ENCODE measurements at regions not wholly inside any gene's neighbourhood (a gene's known extent, or its start where the extent isn't known, plus 50 kb on each side); places are given as distances from the start of the nearest gene placed in this dataset.

DNA sequence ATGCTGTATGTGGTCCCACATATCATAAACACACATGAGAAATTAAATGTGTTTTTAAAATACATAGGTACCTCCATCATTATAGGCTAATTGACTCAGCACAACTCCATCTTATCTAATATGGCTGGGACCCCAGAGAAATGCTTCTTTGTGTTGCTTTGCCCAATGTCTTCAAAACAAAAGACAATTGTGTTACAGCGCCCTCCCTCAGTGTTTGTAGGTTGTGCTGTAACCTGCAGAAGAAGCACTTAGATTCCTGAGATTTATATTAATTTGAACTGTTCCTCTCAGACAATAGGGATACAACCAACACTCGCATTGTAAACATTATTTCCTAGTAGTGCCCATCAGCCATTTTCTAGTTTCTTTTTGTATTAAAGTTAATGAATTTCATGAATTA lies 303.4 kb downstream of the MZT1 start:
- Mint-ChIP-seq H3K27me3 (ENCODE audit: low read depth in 3 of 3) (no peaks in the 10 kb centered on the region), H3K4me1 (no peaks in the 10 kb centered on the region), H3K4me3 (no peak overlapping the region), H3K9me3 (peaks cover 0 to 4% (median 0%) of the 10 kb centered on the region in 7 donors), H3K27ac (no peak overlapping the region), H3K36me3 (no peaks in the 10 kb centered on the region)
- H3K9me3 ChIP-seq (replicated peaks in 1 of 2; ENCODE audit: control insufficient read depth in 1 of 2, insufficient read depth in 1 of 2, low read length in 2 of 2): no peaks in the 10 kb centered on the region
- H3K4me2 ChIP-seq (replicated peaks; ENCODE audit: extremely low read depth, low read length, poor library complexity, severe bottlenecking): no peak overlapping the region
- no peak overlapping the region for H2AFZ ChIP-seq (ENCODE audit: insufficient read depth, low read depth, low read length, poor library complexity, severe bottlenecking)
- intact Hi-C loops (cut with micrococcal nuclease): no loop called here
- TF ChIP-seq, protein P1, sequence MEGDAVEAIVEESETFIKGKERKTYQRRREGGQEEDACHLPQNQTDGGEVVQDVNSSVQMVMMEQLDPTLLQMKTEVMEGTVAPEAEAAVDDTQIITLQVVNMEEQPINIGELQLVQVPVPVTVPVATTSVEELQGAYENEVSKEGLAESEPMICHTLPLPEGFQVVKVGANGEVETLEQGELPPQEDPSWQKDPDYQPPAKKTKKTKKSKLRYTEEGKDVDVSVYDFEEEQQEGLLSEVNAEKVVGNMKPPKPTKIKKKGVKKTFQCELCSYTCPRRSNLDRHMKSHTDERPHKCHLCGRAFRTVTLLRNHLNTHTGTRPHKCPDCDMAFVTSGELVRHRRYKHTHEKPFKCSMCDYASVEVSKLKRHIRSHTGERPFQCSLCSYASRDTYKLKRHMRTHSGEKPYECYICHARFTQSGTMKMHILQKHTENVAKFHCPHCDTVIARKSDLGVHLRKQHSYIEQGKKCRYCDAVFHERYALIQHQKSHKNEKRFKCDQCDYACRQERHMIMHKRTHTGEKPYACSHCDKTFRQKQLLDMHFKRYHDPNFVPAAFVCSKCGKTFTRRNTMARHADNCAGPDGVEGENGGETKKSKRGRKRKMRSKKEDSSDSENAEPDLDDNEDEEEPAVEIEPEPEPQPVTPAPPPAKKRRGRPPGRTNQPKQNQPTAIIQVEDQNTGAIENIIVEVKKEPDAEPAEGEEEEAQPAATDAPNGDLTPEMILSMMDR (IDR thresholded peaks at IDR 0.05): no peak
- no peak for DNase-seq
- no peaks in the 10 kb centered on the region for H3K27me3 ChIP-seq (ENCODE audit: control insufficient read depth in 2 of 2, insufficient read depth in 2 of 2, low read length in 2 of 2)
- no peak overlapping the region for H3K27ac ChIP-seq (ENCODE audit: low read depth in 1 of 2, low read length in 2 of 2)
- no peak overlapping the region for H3K4me3 ChIP-seq (replicated peaks in 1 of 3; ENCODE audit: low read depth in 2 of 3, low read length in 3 of 3)
- H3K4me1 ChIP-seq (ENCODE audit: control insufficient read depth in 1 of 2, insufficient read depth in 2 of 2, low read length in 2 of 2): no peaks in the 10 kb centered on the region
- no peaks in the 10 kb centered on the region for H3K36me3 ChIP-seq (replicated peaks in 1 of 2; ENCODE audit: control insufficient read depth in 1 of 2, insufficient read depth in 2 of 2, low read length in 2 of 2)
- H3K9ac ChIP-seq (ENCODE audit: insufficient read depth, low read length, poor library complexity, severe bottlenecking): no peak overlapping the region
- no peaks in the 10 kb centered on the region for H3K79me2 ChIP-seq (ENCODE audit: insufficient read depth, low read length)
- no CpG with 5 or more reads among the region's 2 CpGs for WGBS (ENCODE audit: insufficient coverage)
- H4K20me1 ChIP-seq (ENCODE audit: insufficient read depth, low read length): no peaks in the 10 kb centered on the region

DNA sequence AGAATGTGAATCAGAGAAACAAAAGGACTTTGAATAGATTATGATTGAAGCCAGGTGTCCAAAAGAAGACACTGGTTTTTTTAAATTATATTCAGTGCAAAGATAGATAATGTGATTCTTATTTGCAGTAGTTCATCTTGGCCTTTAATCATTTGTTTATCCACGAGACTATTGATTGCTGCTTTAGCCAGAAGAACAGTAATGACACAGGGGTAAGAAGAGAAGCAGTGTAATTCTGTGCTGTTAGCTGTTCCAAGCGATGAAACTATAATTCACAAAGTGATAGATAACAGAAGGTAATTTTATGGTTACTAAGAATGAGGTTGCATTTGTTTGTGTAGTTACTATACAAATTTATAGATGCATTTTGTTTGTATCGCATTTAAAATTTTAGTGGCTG lies 311.6 kb downstream of the MZT1 start:
- Mint-ChIP-seq H3K27ac (no peak overlapping the region), H3K4me3 (no peak overlapping the region), H3K4me1 (no peaks in the 10 kb centered on the region), H3K9me3 (peaks cover 0 to 3% (median 2%) of the 10 kb centered on the region in 7 donors), H3K27me3 (ENCODE audit: low read depth in 3 of 3) (no peaks in the 10 kb centered on the region), H3K36me3 (no peaks in the 10 kb centered on the region)
- 83% methylated on average over 2 of the region's 3 CpGs for WGBS (ENCODE audit: insufficient coverage)
- no peak for DNase-seq
- intact Hi-C loops (cut with micrococcal nuclease): no loop called here
- no peaks in the 10 kb centered on the region for H4K20me1 ChIP-seq (ENCODE audit: insufficient read depth, low read length)
- H3K4me2 ChIP-seq (replicated peaks; ENCODE audit: extremely low read depth, low read length, poor library complexity, severe bottlenecking): no peak overlapping the region
- TF ChIP-seq, protein P1 (IDR thresholded peaks at IDR 0.05): no peak
- no peaks in the 10 kb centered on the region for H3K9me3 ChIP-seq (replicated peaks in 1 of 2; ENCODE audit: control insufficient read depth in 1 of 2, insufficient read depth in 1 of 2, low read length in 2 of 2)
- no peak overlapping the region for H3K9ac ChIP-seq (ENCODE audit: insufficient read depth, low read length, poor library complexity, severe bottlenecking)
- no peak overlapping the region for H3K4me3 ChIP-seq (replicated peaks in 1 of 3; ENCODE audit: low read depth in 2 of 3, low read length in 3 of 3)
- no peak overlapping the region for H2AFZ ChIP-seq (ENCODE audit: insufficient read depth, low read depth, low read length, poor library complexity, severe bottlenecking)
- no peaks in the 10 kb centered on the region for H3K27me3 ChIP-seq (ENCODE audit: control insufficient read depth in 2 of 2, insufficient read depth in 2 of 2, low read length in 2 of 2)
- H3K79me2 ChIP-seq (ENCODE audit: insufficient read depth, low read length): no peaks in the 10 kb centered on the region
- no peak overlapping the region for H3K27ac ChIP-seq (ENCODE audit: low read depth in 1 of 2, low read length in 2 of 2)
- no peaks in the 10 kb centered on the region for H3K36me3 ChIP-seq (replicated peaks in 1 of 2; ENCODE audit: control insufficient read depth in 1 of 2, insufficient read depth in 2 of 2, low read length in 2 of 2)
- H3K4me1 ChIP-seq (ENCODE audit: control insufficient read depth in 1 of 2, insufficient read depth in 2 of 2, low read length in 2 of 2): no peaks in the 10 kb centered on the region

All from CD14-positive monocyte (primary cell).